GM12873 (cell line): ENCODE measurements at regions not wholly inside any gene's neighbourhood (a gene's known extent, or its start where the extent isn't known, plus 50 kb on each side); places are given as distances from the start of the nearest gene placed in this dataset.

ENCODE experiments used
- CTCF ChIP-seq: IDR thresholded peaks from 2 replicates; pipeline ENCODE4 v1.5.1; 2012; ENCODE audit warnings: low read depth, mild to moderate bottlenecking, moderate library complexity, low read length, control low read depth; ENCODE audit not compliant: insufficient read depth; ENCODE audit errors: missing control alignments

GRCh38 chr2:236638707-236639106, 69.1 kb downstream of the ACKR3 start:
- no peak for TF ChIP-seq CTCF

GRCh38 chr2:236639461-236640235, 70.0 kb downstream of the ACKR3 start:
- no peak for TF ChIP-seq CTCF

DNA sequence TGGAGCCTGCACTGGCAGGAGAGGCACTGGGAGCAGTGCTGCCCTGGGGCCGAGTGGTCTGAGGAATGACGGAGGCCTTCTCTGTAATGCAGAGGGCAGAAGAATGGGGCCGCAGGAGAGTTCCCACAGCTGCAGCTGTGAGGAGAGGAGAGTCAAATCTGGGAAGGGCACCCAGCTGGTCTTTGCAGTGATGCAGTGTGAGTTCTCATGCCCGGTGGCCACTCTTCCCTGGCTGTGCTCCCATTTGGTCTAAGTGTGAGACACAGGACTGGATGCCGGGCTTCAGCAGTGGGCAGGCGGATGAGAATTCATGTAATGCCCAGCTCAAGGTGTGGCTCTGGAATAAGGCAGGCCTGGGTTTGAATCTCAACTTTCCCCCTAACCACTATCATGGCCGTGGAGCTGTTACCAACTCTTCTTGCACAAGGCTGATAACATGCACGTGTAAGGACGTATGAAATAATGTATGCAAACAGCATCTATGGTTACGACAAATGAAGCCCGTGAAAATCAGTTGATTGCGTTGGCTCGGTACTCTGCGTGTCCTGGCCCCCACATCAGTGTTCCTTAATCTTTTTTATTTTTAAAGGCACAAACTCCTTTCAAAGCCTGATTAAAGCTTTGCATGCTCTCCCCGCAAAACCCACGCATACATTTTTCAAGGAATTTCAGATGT, 71.6 kb downstream of the ACKR3 start:
- no peak for TF ChIP-seq CTCF

GRCh38 chr2:236642125-236642524, 72.5 kb downstream of the ACKR3 start:
- no peak for TF ChIP-seq CTCF

GRCh38 chr2:236642584-236643291, 73.1 kb downstream of the ACKR3 start:
- TF ChIP-seq CTCF, result no peak

- no peak for TF ChIP-seq CTCF
These were observed 73.9 kb downstream of the ACKR3 start for GRCh38 chr2:236643480-236643879.

GRCh38 chr2:236644067-236644466, 74.4 kb downstream of the ACKR3 start:
- TF ChIP-seq CTCF, result no peak
